GM21717 (cell line): ENCODE measurements at regions not wholly inside any gene's neighbourhood (a gene's known extent, or its start where the extent isn't known, plus 50 kb on each side); places are given as distances from the start of the nearest gene placed in this dataset.
A peak's percentile ranks its signal among the peaks of the same experiment; 100 is the strongest.
"Not testable (repeated sequence)": the region's sequence is repeated elsewhere in the genome, so short reads cannot be mapped to it uniquely, and the experiment has no call there.

Experiments used
- ATAC-seq: cut with Tn5 transposase; IDR thresholded peaks from one replicate; pipeline ENCODE4 v1.9.1; 2021; ENCODE audit warnings: mild to moderate bottlenecking, moderate library complexity; ENCODE audit not compliant: unreplicated experiment

- not testable (repeated sequence) for ATAC-seq
These were observed 54.1 kb upstream of the USP14 start for GRCh38 chr18:104264-104663.

- not testable (repeated sequence) for ATAC-seq
These were observed 53.0 kb upstream of the USP14 start for GRCh38 chr18:105161-106053.

GRCh38 chr18:106054-106851 is 52.1 kb upstream of the USP14 start:
- not testable (repeated sequence) for ATAC-seq

GRCh38 chr18:106868-107384 is 51.4 kb upstream of the USP14 start:
- not testable (repeated sequence) for ATAC-seq

GRCh38 chr18:107464-107863 is 50.9 kb upstream of the USP14 start:
- not testable (repeated sequence) for ATAC-seq

- peak; percentile 51 for ATAC-seq
These were observed 50.3 kb upstream of the USP14 start for GRCh38 chr18:107947-108664.
